GM21381 (cell line): ENCODE measurements at regions not wholly inside any gene's neighbourhood (a gene's known extent, or its start where the extent isn't known, plus 50 kb on each side); places are given as distances from the start of the nearest gene placed in this dataset.

Experiments
- ATAC-seq: cut with Tn5 transposase; IDR thresholded peaks from one replicate; pipeline ENCODE4 v1.9.1; 2021; ENCODE audit warnings: mild to moderate bottlenecking, moderate library complexity; ENCODE audit not compliant: unreplicated experiment

- ATAC-seq, result no peak
Observed at GRCh38 chr11:116421529-116422185, 351.1 kb downstream of the BUD13 start.

- ATAC-seq, result no peak
Observed at GRCh38 chr11:116420770-116421528, 351.8 kb downstream of the BUD13 start.

- no peak for ATAC-seq
Observed at GRCh38 chr11:116420030-116420429, 352.8 kb downstream of the BUD13 start.

- no peak for ATAC-seq
Observed at GRCh38 chr11:116418388-116419041, 354.3 kb downstream of the BUD13 start.

GRCh38 chr11:116416852-116417251 lies 355.9 kb downstream of the BUD13 start:
- ATAC-seq, result no peak

GRCh38 chr11:116415095-116415494 lies 357.7 kb downstream of the BUD13 start:
- ATAC-seq, result no peak

GRCh38 chr11:116414357-116414880 lies 358.4 kb downstream of the BUD13 start:
- no peak for ATAC-seq

GRCh38 chr11:116413301-116414242 lies 359.2 kb downstream of the BUD13 start:
- ATAC-seq, result no peak

- ATAC-seq, result no peak
Observed at GRCh38 chr11:116412118-116412889, 360.5 kb downstream of the BUD13 start.

GRCh38 chr11:116409238-116409637 lies 363.5 kb downstream of the BUD13 start:
- ATAC-seq, result no peak

- no peak for ATAC-seq
Observed at GRCh38 chr11:116406042-116406441, 366.7 kb downstream of the BUD13 start.

GRCh38 chr11:116404462-116404798 lies 368.4 kb downstream of the BUD13 start:
- no peak for ATAC-seq

GRCh38 chr11:116403794-116404461 lies 368.9 kb downstream of the BUD13 start:
- no peak for ATAC-seq

- ATAC-seq, result no peak
Observed at GRCh38 chr11:116400081-116400480, 372.7 kb downstream of the BUD13 start.

GRCh38 chr11:116397602-116398084 lies 375.1 kb downstream of the BUD13 start:
- ATAC-seq, result no peak

- ATAC-seq, result no peak
Observed at GRCh38 chr11:116396331-116396730, 376.5 kb downstream of the BUD13 start.

GRCh38 chr11:116394022-116394421 lies 378.8 kb downstream of the BUD13 start:
- ATAC-seq, result no peak

- ATAC-seq, result no peak
Observed at GRCh38 chr11:116390963-116391362, 381.8 kb downstream of the BUD13 start.

- no peak for ATAC-seq
Observed at GRCh38 chr11:116388146-116388545, 384.6 kb downstream of the BUD13 start.
